GM23338 (cell line): ENCODE measurements at regions not wholly inside any gene's neighbourhood (a gene's known extent, or its start where the extent isn't known, plus 50 kb on each side); places are given as distances from the start of the nearest gene placed in this dataset.

Source experiments
- ATAC-seq: fragments of 200-7000 bp; cut with Tn5 transposase; 3 replicates; pipeline ENCODE4 v1.9.1; 2020
- DNase-seq: peaks from one replicate; pipeline ENCODE4 v3.0.0-alpha.2; 2015; ENCODE audit warnings: low spot score
- H2AFZ ChIP-seq: fragments of 200-600 bp; sonication (generic); 2 replicates; pipeline ENCODE4 v1.8.0; 2016; ENCODE audit warnings: antibody characterized with exemption, mild to moderate bottlenecking, moderate library complexity
- H3F3A ChIP-seq: fragments of 200-600 bp; sonication (generic); replicated peaks from 2 replicates; pipeline ENCODE4 v1.8.0; 2017; ENCODE audit warnings: antibody characterized with exemption, mixed run types, low read depth
- H3K27ac ChIP-seq: fragments of 200-600 bp; sonication (generic); 2 replicates; pipeline ENCODE4 v1.6.1; 2016; ENCODE audit warnings: low read depth
- H3K27me3 ChIP-seq: fragments of 200-600 bp; sonication (generic); 2 replicates; pipeline ENCODE4 v1.8.0; 2016; ENCODE audit warnings: mild to moderate bottlenecking, mixed run types, moderate library complexity; ENCODE audit not compliant: insufficient read depth
- H3K36me3 ChIP-seq: fragments of 200-600 bp; sonication (generic); 2 replicates; pipeline ENCODE4 v1.8.0; 2016; ENCODE audit warnings: mild to moderate bottlenecking; ENCODE audit not compliant: insufficient read depth
- H3K4me1 ChIP-seq: fragments of 200-600 bp; sonication (generic); 2 replicates; pipeline ENCODE4 v1.8.0; 2016; ENCODE audit warnings: mild to moderate bottlenecking, moderate library complexity; ENCODE audit not compliant: insufficient read depth
- H3K4me2 ChIP-seq: fragments of 200-600 bp; sonication (generic); 2 replicates; pipeline ENCODE4 v1.7.1; 2017; ENCODE audit warnings: mixed run types
- H3K4me3 ChIP-seq: fragments of 200-600 bp; sonication (generic); 2 replicates; pipeline ENCODE4 v1.6.1; 2016; ENCODE audit warnings: mixed run types
- H3K79me2 ChIP-seq: fragments of 200-600 bp; sonication (generic); replicated peaks from 2 replicates; pipeline ENCODE4 v1.8.0; 2017; ENCODE audit warnings: mild to moderate bottlenecking; ENCODE audit not compliant: insufficient read depth
- H3K9me2 ChIP-seq: fragments of 200-600 bp; sonication (generic); 2 replicates; pipeline ENCODE4 v1.8.0; 2017; ENCODE audit not compliant: insufficient read depth
- H4K20me1 ChIP-seq: fragments of 200-600 bp; sonication (generic); replicated peaks from 2 replicates; pipeline ENCODE4 v1.8.0; 2017; ENCODE audit warnings: mild to moderate bottlenecking; ENCODE audit not compliant: insufficient read depth
- H3K27ac Mint-ChIP-seq: 2 replicates; pipeline ENCODE4 v1.8.0; 2020; ENCODE audit warnings: inconsistent platforms, mild to moderate bottlenecking, moderate library complexity, mixed read lengths
- H3K27me3 Mint-ChIP-seq: 3 replicates; pipeline ENCODE4 v1.8.0; 2022; ENCODE audit warnings: low read depth, mild to moderate bottlenecking, moderate library complexity, mixed read lengths, inconsistent platforms; ENCODE audit not compliant: insufficient read depth, poor library complexity
- H3K36me3 Mint-ChIP-seq: 3 replicates; pipeline ENCODE4 v1.8.0; 2021; ENCODE audit warnings: low read depth, mild to moderate bottlenecking, inconsistent platforms, moderate library complexity, mixed read lengths
- H3K4me1 Mint-ChIP-seq: 3 replicates; pipeline ENCODE4 v1.8.0; 2020; ENCODE audit warnings: mild to moderate bottlenecking, inconsistent platforms, mixed read lengths
- H3K4me3 Mint-ChIP-seq: 3 replicates; pipeline ENCODE4 v1.8.0; 2021; ENCODE audit warnings: moderate library complexity, mild to moderate bottlenecking, inconsistent platforms, mixed read lengths
- H3K9me3 Mint-ChIP-seq: 3 replicates; pipeline ENCODE4 v1.8.0; 2020; ENCODE audit warnings: moderate library complexity, mild to moderate bottlenecking, inconsistent platforms, mixed read lengths
- EZH2phosphoT487 ChIP-seq: fragments of 200-600 bp; sonication (generic); IDR thresholded peaks from one replicate; pipeline ENCODE4 v1.8.1; 2018; ENCODE audit warnings: antibody characterized with exemption; ENCODE audit not compliant: unreplicated experiment
- JUNB ChIP-seq: IDR thresholded peaks from one replicate; pipeline ENCODE4 v1.6.1; 2016; ENCODE audit warnings: antibody characterized with exemption; ENCODE audit not compliant: unreplicated experiment
- POLR2AphosphoS5 ChIP-seq: IDR thresholded peaks from 2 replicates; pipeline ENCODE4 v1.6.1; 2016; ENCODE audit warnings: antibody characterized with exemption, low read depth
- ZNF114 ChIP-seq: fragments of 250-450 bp; sonication (Bioruptor Pico); IDR thresholded peaks from 2 replicates; pipeline ENCODE4 v1.5.0; 2020; ENCODE audit warnings: mild to moderate bottlenecking, moderate library complexity
- ZNF331 ChIP-seq: fragments of 250-450 bp; sonication (Bioruptor Pico); IDR thresholded peaks from 2 replicates; pipeline ENCODE4 v1.5.0; 2020; ENCODE audit warnings: low read depth, mild to moderate bottlenecking, moderate library complexity
- TF ChIP-seq, protein P1 (sequence below): IDR thresholded peaks from one replicate; pipeline ENCODE4 v1.6.1; 2018; ENCODE audit warnings: antibody characterized with exemption; ENCODE audit not compliant: unreplicated experiment
- TF ChIP-seq, protein P2 (sequence below): fragments of 250-450 bp; sonication (Bioruptor Pico); IDR thresholded peaks from 2 replicates; pipeline ENCODE4 v1.5.0; 2020; ENCODE audit warnings: mild to moderate bottlenecking, moderate library complexity
- TF ChIP-seq, protein P3 (sequence below): IDR thresholded peaks from 2 replicates; pipeline ENCODE4 v1.6.1; 2016; ENCODE audit warnings: antibody characterized with exemption

DNA sequence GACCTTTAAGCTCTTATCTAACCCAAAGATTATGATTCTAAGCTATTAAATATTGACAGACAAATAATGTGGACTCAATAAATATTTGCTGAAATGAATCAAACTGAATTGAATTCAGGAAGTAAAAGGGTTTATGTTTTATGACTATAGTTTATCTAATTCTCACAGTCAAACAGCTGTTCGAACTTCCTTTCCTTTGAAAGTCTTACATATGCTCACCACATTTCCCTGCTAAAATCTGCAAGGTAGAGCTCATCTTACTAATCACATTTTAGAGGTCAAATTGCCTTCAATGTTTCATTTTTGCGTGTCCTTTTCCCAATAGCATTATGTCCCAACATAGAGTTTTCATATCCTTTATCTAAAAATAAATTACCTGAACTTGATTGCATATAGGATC lies 154.9 kb upstream of the PPP1R3A start:
- Histone ChIP-seq H3K36me3 (no peaks in the 10 kb centered on the region), H3K27ac (no peak overlapping the region), H2AFZ (no peak overlapping the region), H3K79me2 (no peaks in the 10 kb centered on the region), H3K27me3 (no peaks in the 10 kb centered on the region), H3K4me1 (no peaks in the 10 kb centered on the region), H4K20me1 (no peaks in the 10 kb centered on the region), H3K4me2 (no peak overlapping the region), H3K4me3 (no peak overlapping the region), H3K9me2 (no peaks in the 10 kb centered on the region), H3F3A (no peaks in the 10 kb centered on the region)
- Mint-ChIP-seq H3K27me3 (peaks cover 2% of the 10 kb centered on the region), H3K4me3 (no peak overlapping the region), H3K36me3 (no peaks in the 10 kb centered on the region), H3K27ac (no peak overlapping the region), H3K9me3 (no peaks in the 10 kb centered on the region), H3K4me1 (no peaks in the 10 kb centered on the region)
- DNase-seq (no peak), ATAC-seq (no peak)
- TF ChIP-seq EZH2phosphoT487 = no peak
- TF ChIP-seq ZNF331 (CRISPR knock-in tag) = no peak
- TF ChIP-seq, protein P1, sequence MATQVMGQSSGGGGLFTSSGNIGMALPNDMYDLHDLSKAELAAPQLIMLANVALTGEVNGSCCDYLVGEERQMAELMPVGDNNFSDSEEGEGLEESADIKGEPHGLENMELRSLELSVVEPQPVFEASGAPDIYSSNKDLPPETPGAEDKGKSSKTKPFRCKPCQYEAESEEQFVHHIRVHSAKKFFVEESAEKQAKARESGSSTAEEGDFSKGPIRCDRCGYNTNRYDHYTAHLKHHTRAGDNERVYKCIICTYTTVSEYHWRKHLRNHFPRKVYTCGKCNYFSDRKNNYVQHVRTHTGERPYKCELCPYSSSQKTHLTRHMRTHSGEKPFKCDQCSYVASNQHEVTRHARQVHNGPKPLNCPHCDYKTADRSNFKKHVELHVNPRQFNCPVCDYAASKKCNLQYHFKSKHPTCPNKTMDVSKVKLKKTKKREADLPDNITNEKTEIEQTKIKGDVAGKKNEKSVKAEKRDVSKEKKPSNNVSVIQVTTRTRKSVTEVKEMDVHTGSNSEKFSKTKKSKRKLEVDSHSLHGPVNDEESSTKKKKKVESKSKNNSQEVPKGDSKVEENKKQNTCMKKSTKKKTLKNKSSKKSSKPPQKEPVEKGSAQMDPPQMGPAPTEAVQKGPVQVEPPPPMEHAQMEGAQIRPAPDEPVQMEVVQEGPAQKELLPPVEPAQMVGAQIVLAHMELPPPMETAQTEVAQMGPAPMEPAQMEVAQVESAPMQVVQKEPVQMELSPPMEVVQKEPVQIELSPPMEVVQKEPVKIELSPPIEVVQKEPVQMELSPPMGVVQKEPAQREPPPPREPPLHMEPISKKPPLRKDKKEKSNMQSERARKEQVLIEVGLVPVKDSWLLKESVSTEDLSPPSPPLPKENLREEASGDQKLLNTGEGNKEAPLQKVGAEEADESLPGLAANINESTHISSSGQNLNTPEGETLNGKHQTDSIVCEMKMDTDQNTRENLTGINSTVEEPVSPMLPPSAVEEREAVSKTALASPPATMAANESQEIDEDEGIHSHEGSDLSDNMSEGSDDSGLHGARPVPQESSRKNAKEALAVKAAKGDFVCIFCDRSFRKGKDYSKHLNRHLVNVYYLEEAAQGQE = no peak
- TF ChIP-seq POLR2AphosphoS5 = no peak

DNA sequence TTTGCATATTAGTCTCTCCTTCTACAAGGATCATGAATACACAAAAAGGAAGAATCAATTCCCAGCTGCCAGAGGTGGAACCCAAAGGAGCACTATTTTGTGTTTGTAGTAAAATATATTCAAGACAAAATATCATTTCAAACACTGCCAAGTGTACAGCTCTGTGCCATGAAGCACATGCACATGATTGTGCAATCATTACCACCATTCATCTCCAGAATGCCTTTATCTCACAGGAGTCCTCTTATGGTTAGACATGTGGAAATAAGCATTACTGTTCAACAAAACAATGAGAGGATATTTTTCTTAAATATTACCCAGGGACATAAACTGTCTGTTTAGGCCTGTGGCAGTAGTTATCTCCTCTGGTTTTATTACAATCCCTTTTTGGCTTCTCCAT lies 151.4 kb upstream of the PPP1R3A start:
- Mint-ChIP-seq H3K4me1 (no peaks in the 10 kb centered on the region), H3K9me3 (no peaks in the 10 kb centered on the region), H3K27me3 (no peaks in the 10 kb centered on the region), H3K36me3 (no peaks in the 10 kb centered on the region), H3K27ac (no peak overlapping the region), H3K4me3 (no peak overlapping the region)
- no peak overlapping the region for H3K4me2 ChIP-seq
- no peaks in the 10 kb centered on the region for H3K36me3 ChIP-seq
- H3K27me3 ChIP-seq = no peaks in the 10 kb centered on the region
- H2AFZ ChIP-seq = no peak overlapping the region
- TF ChIP-seq ZNF114 = no peak
- DNase-seq (no peak), ATAC-seq (no peak)
- no peaks in the 10 kb centered on the region for H3K9me2 ChIP-seq
- H3K4me1 ChIP-seq = no peaks in the 10 kb centered on the region
- H3K79me2 ChIP-seq = no peaks in the 10 kb centered on the region
- no peaks in the 10 kb centered on the region for H4K20me1 ChIP-seq
- H3K4me3 ChIP-seq = no peak overlapping the region
- H3K27ac ChIP-seq = no peak overlapping the region
- H3F3A ChIP-seq = no peaks in the 10 kb centered on the region

DNA sequence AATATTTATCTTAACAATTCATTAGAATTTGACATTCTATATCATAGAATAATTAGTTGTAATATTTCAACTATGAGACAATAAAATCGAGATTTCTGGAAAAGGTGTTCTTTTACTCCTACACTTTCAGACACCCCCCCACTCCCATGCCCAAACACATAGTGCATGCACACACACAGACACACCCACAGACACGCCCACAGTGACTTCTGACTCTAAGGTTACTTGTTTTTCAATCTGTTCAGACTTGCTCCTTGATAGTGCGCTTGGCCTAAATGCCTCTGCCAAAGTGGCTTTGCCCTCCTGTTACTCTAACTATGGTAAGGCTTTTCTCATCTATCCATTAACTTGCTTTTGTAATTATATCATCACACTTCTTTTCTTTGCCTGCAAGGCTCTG lies 144.0 kb upstream of the PPP1R3A start:
- Mint-ChIP-seq H3K27me3 (no peaks in the 10 kb centered on the region), H3K27ac (no peak overlapping the region), H3K4me3 (no peak overlapping the region), H3K4me1 (no peaks in the 10 kb centered on the region), H3K9me3 (no peaks in the 10 kb centered on the region; the same call in 2 of the 3 replicates), H3K36me3 (no peaks in the 10 kb centered on the region)
- Histone ChIP-seq H4K20me1 (no peaks in the 10 kb centered on the region), H2AFZ (no peak overlapping the region), H3K27ac (no peak overlapping the region), H3K4me2 (no peak overlapping the region), H3K4me3 (no peak overlapping the region), H3F3A (no peaks in the 10 kb centered on the region), H3K4me1 (no peaks in the 10 kb centered on the region), H3K9me2 (no peaks in the 10 kb centered on the region), H3K27me3 (no peaks in the 10 kb centered on the region), H3K79me2 (no peaks in the 10 kb centered on the region), H3K36me3 (no peaks in the 10 kb centered on the region)
- no peak for ATAC-seq
- DNase-seq = no peak
- TF ChIP-seq, protein P2, sequence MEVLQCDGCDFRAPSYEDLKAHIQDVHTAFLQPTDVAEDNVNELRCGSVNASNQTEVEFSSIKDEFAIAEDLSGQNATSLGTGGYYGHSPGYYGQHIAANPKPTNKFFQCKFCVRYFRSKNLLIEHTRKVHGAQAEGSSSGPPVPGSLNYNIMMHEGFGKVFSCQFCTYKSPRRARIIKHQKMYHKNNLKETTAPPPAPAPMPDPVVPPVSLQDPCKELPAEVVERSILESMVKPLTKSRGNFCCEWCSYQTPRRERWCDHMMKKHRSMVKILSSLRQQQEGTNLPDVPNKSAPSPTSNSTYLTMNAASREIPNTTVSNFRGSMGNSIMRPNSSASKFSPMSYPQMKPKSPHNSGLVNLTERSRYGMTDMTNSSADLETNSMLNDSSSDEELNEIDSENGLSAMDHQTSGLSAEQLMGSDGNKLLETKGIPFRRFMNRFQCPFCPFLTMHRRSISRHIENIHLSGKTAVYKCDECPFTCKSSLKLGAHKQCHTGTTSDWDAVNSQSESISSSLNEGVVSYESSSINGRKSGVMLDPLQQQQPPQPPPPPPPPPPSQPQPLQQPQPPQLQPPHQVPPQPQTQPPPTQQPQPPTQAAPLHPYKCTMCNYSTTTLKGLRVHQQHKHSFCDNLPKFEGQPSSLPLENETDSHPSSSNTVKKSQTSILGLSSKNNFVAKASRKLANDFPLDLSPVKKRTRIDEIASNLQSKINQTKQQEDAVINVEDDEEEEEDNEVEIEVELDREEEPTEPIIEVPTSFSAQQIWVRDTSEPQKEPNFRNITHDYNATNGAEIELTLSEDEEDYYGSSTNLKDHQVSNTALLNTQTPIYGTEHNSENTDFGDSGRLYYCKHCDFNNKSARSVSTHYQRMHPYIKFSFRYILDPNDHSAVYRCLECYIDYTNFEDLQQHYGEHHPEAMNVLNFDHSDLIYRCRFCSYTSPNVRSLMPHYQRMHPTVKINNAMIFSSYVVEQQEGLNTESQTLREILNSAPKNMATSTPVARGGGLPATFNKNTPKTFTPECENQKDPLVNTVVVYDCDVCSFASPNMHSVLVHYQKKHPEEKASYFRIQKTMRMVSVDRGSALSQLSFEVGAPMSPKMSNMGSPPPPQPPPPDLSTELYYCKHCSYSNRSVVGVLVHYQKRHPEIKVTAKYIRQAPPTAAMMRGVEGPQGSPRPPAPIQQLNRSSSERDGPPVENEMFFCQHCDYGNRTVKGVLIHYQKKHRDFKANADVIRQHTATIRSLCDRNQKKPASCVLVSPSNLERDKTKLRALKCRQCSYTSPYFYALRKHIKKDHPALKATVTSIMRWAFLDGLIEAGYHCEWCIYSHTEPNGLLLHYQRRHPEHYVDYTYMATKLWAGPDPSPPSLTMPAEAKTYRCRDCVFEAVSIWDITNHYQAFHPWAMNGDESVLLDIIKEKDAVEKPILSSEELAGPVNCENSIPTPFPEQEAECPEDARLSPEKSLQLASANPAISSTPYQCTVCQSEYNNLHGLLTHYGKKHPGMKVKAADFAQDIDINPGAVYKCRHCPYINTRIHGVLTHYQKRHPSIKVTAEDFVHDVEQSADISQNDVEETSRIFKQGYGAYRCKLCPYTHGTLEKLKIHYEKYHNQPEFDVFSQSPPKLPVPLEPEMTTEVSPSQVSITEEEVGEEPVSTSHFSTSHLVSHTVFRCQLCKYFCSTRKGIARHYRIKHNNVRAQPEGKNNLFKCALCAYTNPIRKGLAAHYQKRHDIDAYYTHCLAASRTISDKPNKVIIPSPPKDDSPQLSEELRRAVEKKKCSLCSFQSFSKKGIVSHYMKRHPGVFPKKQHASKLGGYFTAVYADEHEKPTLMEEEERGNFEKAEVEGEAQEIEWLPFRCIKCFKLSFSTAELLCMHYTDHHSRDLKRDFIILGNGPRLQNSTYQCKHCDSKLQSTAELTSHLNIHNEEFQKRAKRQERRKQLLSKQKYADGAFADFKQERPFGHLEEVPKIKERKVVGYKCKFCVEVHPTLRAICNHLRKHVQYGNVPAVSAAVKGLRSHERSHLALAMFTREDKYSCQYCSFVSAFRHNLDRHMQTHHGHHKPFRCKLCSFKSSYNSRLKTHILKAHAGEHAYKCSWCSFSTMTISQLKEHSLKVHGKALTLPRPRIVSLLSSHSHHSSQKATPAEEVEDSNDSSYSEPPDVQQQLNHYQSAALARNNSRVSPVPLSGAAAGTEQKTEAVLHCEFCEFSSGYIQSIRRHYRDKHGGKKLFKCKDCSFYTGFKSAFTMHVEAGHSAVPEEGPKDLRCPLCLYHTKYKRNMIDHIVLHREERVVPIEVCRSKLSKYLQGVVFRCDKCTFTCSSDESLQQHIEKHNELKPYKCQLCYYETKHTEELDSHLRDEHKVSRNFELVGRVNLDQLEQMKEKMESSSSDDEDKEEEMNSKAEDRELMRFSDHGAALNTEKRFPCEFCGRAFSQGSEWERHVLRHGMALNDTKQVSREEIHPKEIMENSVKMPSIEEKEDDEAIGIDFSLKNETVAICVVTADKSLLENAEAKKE (CRISPR knock-in tag) = no peak
- no peak for TF ChIP-seq JUNB
- TF ChIP-seq, protein P3, sequence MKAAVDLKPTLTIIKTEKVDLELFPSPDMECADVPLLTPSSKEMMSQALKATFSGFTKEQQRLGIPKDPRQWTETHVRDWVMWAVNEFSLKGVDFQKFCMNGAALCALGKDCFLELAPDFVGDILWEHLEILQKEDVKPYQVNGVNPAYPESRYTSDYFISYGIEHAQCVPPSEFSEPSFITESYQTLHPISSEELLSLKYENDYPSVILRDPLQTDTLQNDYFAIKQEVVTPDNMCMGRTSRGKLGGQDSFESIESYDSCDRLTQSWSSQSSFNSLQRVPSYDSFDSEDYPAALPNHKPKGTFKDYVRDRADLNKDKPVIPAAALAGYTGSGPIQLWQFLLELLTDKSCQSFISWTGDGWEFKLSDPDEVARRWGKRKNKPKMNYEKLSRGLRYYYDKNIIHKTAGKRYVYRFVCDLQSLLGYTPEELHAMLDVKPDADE = no peak
